ENCODE measurements at regions not wholly inside any gene's neighbourhood (a gene's known extent, or its start where the extent isn't known, plus 50 kb on each side); places are given as distances from the start of the nearest gene placed in this dataset.

DNA sequence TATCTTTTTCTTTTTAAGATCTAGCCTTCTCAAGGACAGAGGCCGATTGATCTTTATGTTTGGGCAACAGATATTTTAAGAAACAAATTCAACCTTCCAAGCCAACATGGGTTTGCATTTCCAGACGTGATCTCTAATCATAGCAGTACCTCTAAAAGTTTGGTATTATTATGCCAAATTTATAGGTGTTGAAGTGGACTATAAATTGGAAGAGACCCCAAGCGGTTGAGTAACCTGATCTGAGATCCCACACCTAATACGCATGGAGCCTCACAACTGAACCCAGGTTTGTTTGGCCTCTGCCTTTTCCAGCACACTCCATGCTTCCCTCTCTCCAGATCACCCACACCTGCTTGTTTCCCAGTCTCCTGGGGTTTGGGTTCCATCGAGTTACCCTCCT lies 116.5 kb downstream of the DDX1 start:
- CTCF ChIA-PET, result no interaction called here
- no peak overlapping the region for H3K4me3 Mint-ChIP-seq (ENCODE audit: unreplicated experiment)
- no peaks in the 10 kb centered on the region for H3K27me3 Mint-ChIP-seq (ENCODE audit: insufficient read depth, unreplicated experiment)
- intact Hi-C loops (cut with micrococcal nuclease), result no loop called here
- BruUV-seq (replicated peaks), result no TSS peak
- no peak overlapping the region for H3K27ac Mint-ChIP-seq (ENCODE audit: low read depth, unreplicated experiment)
- no peaks in the 10 kb centered on the region for H3K9me3 Mint-ChIP-seq (ENCODE audit: unreplicated experiment)
- POLR2A ChIA-PET, result no interaction called here
- TF ChIP-seq, protein P1, sequence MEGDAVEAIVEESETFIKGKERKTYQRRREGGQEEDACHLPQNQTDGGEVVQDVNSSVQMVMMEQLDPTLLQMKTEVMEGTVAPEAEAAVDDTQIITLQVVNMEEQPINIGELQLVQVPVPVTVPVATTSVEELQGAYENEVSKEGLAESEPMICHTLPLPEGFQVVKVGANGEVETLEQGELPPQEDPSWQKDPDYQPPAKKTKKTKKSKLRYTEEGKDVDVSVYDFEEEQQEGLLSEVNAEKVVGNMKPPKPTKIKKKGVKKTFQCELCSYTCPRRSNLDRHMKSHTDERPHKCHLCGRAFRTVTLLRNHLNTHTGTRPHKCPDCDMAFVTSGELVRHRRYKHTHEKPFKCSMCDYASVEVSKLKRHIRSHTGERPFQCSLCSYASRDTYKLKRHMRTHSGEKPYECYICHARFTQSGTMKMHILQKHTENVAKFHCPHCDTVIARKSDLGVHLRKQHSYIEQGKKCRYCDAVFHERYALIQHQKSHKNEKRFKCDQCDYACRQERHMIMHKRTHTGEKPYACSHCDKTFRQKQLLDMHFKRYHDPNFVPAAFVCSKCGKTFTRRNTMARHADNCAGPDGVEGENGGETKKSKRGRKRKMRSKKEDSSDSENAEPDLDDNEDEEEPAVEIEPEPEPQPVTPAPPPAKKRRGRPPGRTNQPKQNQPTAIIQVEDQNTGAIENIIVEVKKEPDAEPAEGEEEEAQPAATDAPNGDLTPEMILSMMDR (IDR thresholded peaks at IDR 0.05; ENCODE audit: unreplicated experiment), result no peak
- H3K36me3 Mint-ChIP-seq (ENCODE audit: insufficient read depth, unreplicated experiment), result no peaks in the 10 kb centered on the region
- no peaks in the 10 kb centered on the region for H3K4me1 Mint-ChIP-seq (ENCODE audit: insufficient read depth, unreplicated experiment)
- no peak for DNase-seq (ENCODE audit: unreplicated experiment)

DNA sequence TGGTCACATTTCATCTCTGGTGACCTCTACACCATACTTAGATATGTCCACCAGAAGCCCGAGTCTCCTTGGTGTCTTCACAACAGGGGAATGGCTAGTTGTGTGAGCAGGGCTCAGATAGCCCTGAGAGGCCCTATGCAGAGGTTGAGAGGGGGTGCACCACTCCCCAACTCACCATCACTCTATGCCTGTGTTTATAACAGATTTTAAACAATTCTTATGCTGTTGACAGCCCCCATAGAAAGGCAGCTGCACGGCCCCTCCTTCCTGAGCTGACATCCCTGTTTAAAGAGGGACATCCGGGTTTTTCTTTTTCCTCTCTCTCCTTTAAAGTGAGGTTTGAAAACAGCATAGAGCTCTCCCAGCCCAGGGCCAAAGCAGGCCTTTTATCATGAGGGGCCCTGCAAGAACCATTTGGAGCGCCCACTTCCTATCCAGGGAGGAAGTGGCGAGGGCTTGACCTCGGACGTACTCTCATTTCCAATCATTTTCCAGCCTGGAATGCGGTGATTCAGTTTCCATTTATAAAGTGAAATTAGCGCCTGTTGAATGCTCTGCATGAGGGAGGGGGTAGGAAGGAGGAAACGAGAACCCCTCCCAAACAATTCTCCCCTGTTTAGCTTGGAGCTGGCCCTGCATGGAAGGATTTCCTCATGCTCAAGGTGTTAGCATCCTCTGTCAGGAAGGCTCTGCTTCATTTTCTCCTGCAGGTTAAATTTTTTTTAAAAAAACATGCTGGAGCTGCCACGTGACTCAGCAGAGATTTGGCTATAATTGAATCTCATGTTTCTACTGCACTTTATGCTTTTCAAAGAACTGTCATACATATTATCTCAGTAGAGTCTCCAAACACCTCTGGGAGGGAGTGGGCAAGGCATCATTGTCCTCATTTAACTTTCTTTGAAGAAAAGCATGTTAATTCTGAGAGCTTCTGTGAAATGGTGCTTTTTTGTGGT lies 117.5 kb downstream of the DDX1 start:
- Mint-ChIP-seq H3K4me1 (ENCODE audit: insufficient read depth, unreplicated experiment) (no peaks in the 10 kb centered on the region), H3K36me3 (ENCODE audit: insufficient read depth, unreplicated experiment) (no peaks in the 10 kb centered on the region), H3K27ac (ENCODE audit: low read depth, unreplicated experiment) (no peak overlapping the region), H3K27me3 (ENCODE audit: insufficient read depth, unreplicated experiment) (no peaks in the 10 kb centered on the region), H3K9me3 (ENCODE audit: unreplicated experiment) (no peaks in the 10 kb centered on the region), H3K4me3 (ENCODE audit: unreplicated experiment) (no peak overlapping the region)
- ChIA-PET CTCF (no interaction called here), POLR2A (interaction anchor here (0.5 kb wide), 1 partner anchor 49 kb away, joined by 3 read pairs; no protein-coding TSS in a partner anchor)
- BruUV-seq (replicated peaks), result no TSS peak
- intact Hi-C loops (cut with micrococcal nuclease), result no loop called here
- no peak for DNase-seq (ENCODE audit: unreplicated experiment)
- TF ChIP-seq, protein P1 (IDR thresholded peaks at IDR 0.05; ENCODE audit: unreplicated experiment), result no peak

DNA sequence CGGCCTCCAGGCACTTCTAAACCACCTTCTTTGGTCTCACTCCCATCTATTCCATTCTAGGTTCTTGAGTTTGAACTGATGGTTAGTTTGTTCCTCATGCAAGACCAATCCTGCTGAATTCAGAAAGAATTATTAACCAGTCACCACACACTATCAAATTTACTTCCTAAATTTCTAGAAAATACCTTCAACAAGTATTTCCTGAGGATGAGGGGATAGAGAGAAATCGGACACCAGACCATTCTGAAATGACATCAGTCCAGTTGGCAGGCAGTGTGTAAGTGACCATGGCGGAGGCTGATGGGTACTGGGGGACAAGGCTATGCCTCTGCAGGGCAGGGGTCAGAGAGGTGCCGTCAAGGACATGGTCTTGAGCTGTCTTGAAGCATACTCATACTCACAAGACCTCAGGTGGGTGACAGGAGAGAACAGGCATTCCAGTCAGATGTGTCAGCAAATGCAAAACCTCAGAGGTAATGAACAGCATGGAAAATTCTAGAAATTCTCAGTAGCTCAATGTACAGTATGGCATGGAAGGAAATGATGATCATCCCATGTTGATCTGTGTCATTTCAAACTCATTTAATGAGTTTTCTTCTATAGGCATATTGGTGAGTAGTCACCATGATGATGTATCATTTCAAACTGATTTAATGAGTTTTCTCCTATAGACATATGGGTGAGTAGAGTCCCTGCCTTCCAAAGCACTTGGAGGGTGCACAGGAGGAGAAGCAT lies 119.6 kb downstream of the DDX1 start:
- Mint-ChIP-seq H3K27ac (ENCODE audit: low read depth, unreplicated experiment) (no peak overlapping the region), H3K9me3 (ENCODE audit: unreplicated experiment) (no peaks in the 10 kb centered on the region), H3K36me3 (ENCODE audit: insufficient read depth, unreplicated experiment) (no peaks in the 10 kb centered on the region), H3K27me3 (ENCODE audit: insufficient read depth, unreplicated experiment) (no peaks in the 10 kb centered on the region), H3K4me1 (ENCODE audit: insufficient read depth, unreplicated experiment) (no peaks in the 10 kb centered on the region), H3K4me3 (ENCODE audit: unreplicated experiment) (no peak overlapping the region)
- TF ChIP-seq, protein P1 (IDR thresholded peaks at IDR 0.05; ENCODE audit: unreplicated experiment), result no peak
- intact Hi-C loops (cut with micrococcal nuclease), result no loop called here
- BruUV-seq (replicated peaks), result no TSS peak
- POLR2A ChIA-PET, result no interaction called here
- no peak for DNase-seq (ENCODE audit: unreplicated experiment)
- CTCF ChIA-PET, result interaction anchor here (0.6 kb wide), 1 partner anchor 492 kb away, joined by 3 read pairs; no protein-coding TSS in a partner anchor

Data from MCF 10A (cell line).